Bronchial epithelial cell (primary cell): ENCODE measurements at regions not wholly inside any gene's neighbourhood (a gene's known extent, or its start where the extent isn't known, plus 50 kb on each side); places are given as distances from the start of the nearest gene placed in this dataset.

Source experiments
- DNase-seq: peaks from one replicate; pipeline ENCODE4 v3.0.0-alpha.2; 2010; ENCODE audit warnings: low read depth
- FAIRE-seq: peaks from 2 replicates; lab custom pipeline; 2011; peaks lifted over from hg19 to GRCh38; lab: Jason Lieb, UNC
- H3K27me3 ChIP-seq: 2 replicates; pipeline ENCODE4 v1.5.1; 2011; ENCODE audit warnings: low read length; ENCODE audit not compliant: control insufficient read depth, insufficient read depth
- H3K36me3 ChIP-seq: 2 replicates; pipeline ENCODE4 v1.5.1; 2011; ENCODE audit warnings: low read length; ENCODE audit not compliant: control insufficient read depth, insufficient read depth
- H3K4me3 ChIP-seq: 2 replicates; pipeline ENCODE4 v1.5.1; 2011; ENCODE audit warnings: mild to moderate bottlenecking, low read depth, low read length, control low read depth
- CTCF ChIP-seq: IDR thresholded peaks from 2 replicates; pipeline ENCODE4 v1.5.1; 2011; ENCODE audit warnings: mild to moderate bottlenecking, moderate library complexity, low read length, control low read depth, inconsistent platforms; ENCODE audit not compliant: insufficient read depth, severe bottlenecking

- no peak for TF ChIP-seq CTCF
- FAIRE-seq (no peak), DNase-seq (no peak)
- no peak overlapping the region for H3K4me3 ChIP-seq
- no peaks in the 10 kb centered on the region for H3K27me3 ChIP-seq
- H3K36me3 ChIP-seq, result no peaks in the 10 kb centered on the region
Measured at GRCh38 chr7:54814401-54814800, 55.4 kb upstream of the SEC61G start.

GRCh38 chr7:54817152-54817551 lies 58.1 kb upstream of the SEC61G start:
- H3K36me3 ChIP-seq, result no peaks in the 10 kb centered on the region
- DNase-seq (no peak), FAIRE-seq (peak; percentile 23)
- no peak for TF ChIP-seq CTCF
- H3K4me3 ChIP-seq, result no peak overlapping the region
- no peaks in the 10 kb centered on the region for H3K27me3 ChIP-seq

GRCh38 chr7:54823776-54824175 lies 64.8 kb upstream of the SEC61G start:
- TF ChIP-seq CTCF, result no peak
- FAIRE-seq (no peak), DNase-seq (no peak)
- Histone ChIP-seq H3K27me3 (no peaks in the 10 kb centered on the region), H3K36me3 (no peaks in the 10 kb centered on the region), H3K4me3 (no peak overlapping the region)

GRCh38 chr7:54824655-54825054 lies 65.6 kb upstream of the SEC61G start:
- no peak for TF ChIP-seq CTCF
- no peak overlapping the region for H3K4me3 ChIP-seq
- FAIRE-seq, result no peak
- no peaks in the 10 kb centered on the region for H3K27me3 ChIP-seq
- H3K36me3 ChIP-seq, result no peaks in the 10 kb centered on the region
- peak; percentile 29 for DNase-seq

GRCh38 chr7:54825368-54825767 lies 66.4 kb upstream of the SEC61G start:
- TF ChIP-seq CTCF, result no peak
- H3K36me3 ChIP-seq, result no peaks in the 10 kb centered on the region
- no peaks in the 10 kb centered on the region for H3K27me3 ChIP-seq
- FAIRE-seq, result no peak
- H3K4me3 ChIP-seq, result no peak overlapping the region
- DNase-seq, result no peak

GRCh38 chr7:54827734-54828133 lies 68.7 kb upstream of the SEC61G start:
- TF ChIP-seq CTCF, result no peak
- H3K36me3 ChIP-seq, result no peaks in the 10 kb centered on the region
- FAIRE-seq, result no peak
- H3K4me3 ChIP-seq, result no peak overlapping the region
- H3K27me3 ChIP-seq, result no peaks in the 10 kb centered on the region
- DNase-seq, result no peak
